ELF-1 (cell line): ENCODE measurements at regions not wholly inside any gene's neighbourhood (a gene's known extent, or its start where the extent isn't known, plus 50 kb on each side); places are given as distances from the start of the nearest gene placed in this dataset.
"Not testable (repeated sequence)": the region's sequence is repeated elsewhere in the genome, so short reads cannot be mapped to it uniquely, and the experiment has no call there.

ENCODE experiments used
- DNase-seq: peaks from one replicate; pipeline ENCODE4 v3.0.0-alpha.2; 2016; ENCODE audit warnings: low read depth, low spot score

- DNase-seq, result no peak
These were observed 244.7 kb upstream of the WSB1 start for GRCh38 chr17:27049104-27049784.

GRCh38 chr17:27065588-27065987 lies 228.3 kb upstream of the WSB1 start:
- no peak for DNase-seq

GRCh38 chr17:27066315-27066714 lies 227.6 kb upstream of the WSB1 start:
- no peak for DNase-seq

GRCh38 chr17:27069842-27070508 lies 223.9 kb upstream of the WSB1 start:
- no peak for DNase-seq

- no peak for DNase-seq
These were observed 223.1 kb upstream of the WSB1 start for GRCh38 chr17:27070836-27071235.

GRCh38 chr17:27072885-27073284 lies 221.0 kb upstream of the WSB1 start:
- DNase-seq, result no peak

GRCh38 chr17:27076814-27077213 lies 217.1 kb upstream of the WSB1 start:
- DNase-seq, result no peak

- DNase-seq, result no peak
These were observed 215.6 kb upstream of the WSB1 start for GRCh38 chr17:27078296-27078695.

- no peak for DNase-seq
These were observed 214.3 kb upstream of the WSB1 start for GRCh38 chr17:27079660-27080059.

- no peak for DNase-seq
These were observed 212.8 kb upstream of the WSB1 start for GRCh38 chr17:27081002-27081638.

- no peak for DNase-seq
These were observed 211.7 kb upstream of the WSB1 start for GRCh38 chr17:27082023-27082774.

GRCh38 chr17:27082775-27083154 lies 211.1 kb upstream of the WSB1 start:
- no peak for DNase-seq

- no peak for DNase-seq
These were observed 210.3 kb upstream of the WSB1 start for GRCh38 chr17:27083408-27084185.

- no peak for DNase-seq
These were observed 208.4 kb upstream of the WSB1 start for GRCh38 chr17:27085517-27085916.

GRCh38 chr17:27086526-27086925 lies 207.4 kb upstream of the WSB1 start:
- no peak for DNase-seq

GRCh38 chr17:27087935-27088766 lies 205.8 kb upstream of the WSB1 start:
- no peak for DNase-seq

GRCh38 chr17:27088767-27089078 lies 205.2 kb upstream of the WSB1 start:
- no peak for DNase-seq

- DNase-seq, result not testable (repeated sequence)
These were observed 204.6 kb upstream of the WSB1 start for GRCh38 chr17:27089079-27089928.

GRCh38 chr17:27089929-27090247 lies 204.0 kb upstream of the WSB1 start:
- no peak for DNase-seq

- DNase-seq, result not testable (repeated sequence)
These were observed 203.4 kb upstream of the WSB1 start for GRCh38 chr17:27090450-27091042.
